Esophagus muscularis mucosa (tissue), 4 donors: ENCODE measurements at regions not wholly inside any gene's neighbourhood (a gene's known extent, or its start where the extent isn't known, plus 50 kb on each side); places are given as distances from the start of the nearest gene placed in this dataset.

Experiments
- DNase-seq: peaks from one replicate; pipeline ENCODE4 v3.0.0-alpha.2; 2017; ENCODE audit errors: extremely low spot score
- H3K27ac ChIP-seq, 4 donors: fragments of 200-600 bp; sonication (generic); replicated peaks in 1 of 4; 1 replicate in 3 of 4; 2 replicates in 1 of 4; pipeline ENCODE4 v1.5.1; 2016 to 2019; ENCODE audit warnings: mild to moderate bottlenecking in 1 of 4
- H3K27me3 ChIP-seq, 4 donors: fragments of 200-600 bp; sonication (generic); one replicate each; pipeline versions ENCODE4 v1.5.1 to v1.6.0; 2016 to 2019
- H3K36me3 ChIP-seq, 4 donors: fragments of 200-600 bp; sonication (generic); one replicate each; pipeline ENCODE4 v1.5.1; 2016 to 2019
- H3K4me1 ChIP-seq, 4 donors: fragments of 200-600 bp; sonication (generic); one replicate each; pipeline ENCODE4 v1.5.1; 2016 to 2019
- H3K4me3 ChIP-seq, 4 donors: fragments of 200-600 bp; sonication (generic); 1 replicate in 2 of 4; 2 replicates in 2 of 4; pipeline ENCODE4 v1.5.1; 2016 to 2019; ENCODE audit warnings: mild to moderate bottlenecking in 4 of 4, moderate library complexity in 1 of 4
- H3K9me3 ChIP-seq, 4 donors: fragments of 200-600 bp; sonication (generic); 1 replicate in 3 of 4; 2 replicates in 1 of 4; pipeline ENCODE4 v1.5.1; 2016 to 2019
- EP300 ChIP-seq: sonication (generic); formaldehyde crosslinking; IDR thresholded peaks from one replicate; pipeline ENCODE4 v1.6.1; 2017; ENCODE audit warnings: antibody characterized with exemption
- POLR2A ChIP-seq: fragments of 450-650 bp; IDR thresholded peaks from one replicate; pipeline ENCODE4 v1.6.1; 2017; ENCODE audit warnings: antibody characterized with exemption, moderate library complexity, mild to moderate bottlenecking, low read depth
- POLR2AphosphoS5 ChIP-seq, 2 donors: sonication (generic); formaldehyde crosslinking; IDR thresholded peaks; one replicate each; pipeline ENCODE4 v1.6.1; 2017; ENCODE audit warnings: antibody characterized with exemption in 2 of 2
- WGBS: methylation state at CpG from one replicate; pipeline ENCODE4 v1.1.5; 2018; 5-methylcytosine and 5-hydroxymethylcytosine counted together
- intact Hi-C: fragments of 100-400 bp; cut with DNase I; formaldehyde crosslinking; loops from one replicate; pipeline ENCODE4 v1.15.1; 2023
- TF ChIP-seq, protein P1 (sequence below), 3 experiments: fragments of 200-600 bp in 2 of 3; fragments of 450-650 bp in 1 of 3; sonication (generic) in 2 of 3; IDR thresholded peaks; one replicate each; pipeline ENCODE4 v1.5.1; 2017 to 2019; ENCODE audit warnings: antibody characterized with exemption in 3 of 3, mild to moderate bottlenecking in 2 of 3, moderate library complexity in 1 of 3

DNA sequence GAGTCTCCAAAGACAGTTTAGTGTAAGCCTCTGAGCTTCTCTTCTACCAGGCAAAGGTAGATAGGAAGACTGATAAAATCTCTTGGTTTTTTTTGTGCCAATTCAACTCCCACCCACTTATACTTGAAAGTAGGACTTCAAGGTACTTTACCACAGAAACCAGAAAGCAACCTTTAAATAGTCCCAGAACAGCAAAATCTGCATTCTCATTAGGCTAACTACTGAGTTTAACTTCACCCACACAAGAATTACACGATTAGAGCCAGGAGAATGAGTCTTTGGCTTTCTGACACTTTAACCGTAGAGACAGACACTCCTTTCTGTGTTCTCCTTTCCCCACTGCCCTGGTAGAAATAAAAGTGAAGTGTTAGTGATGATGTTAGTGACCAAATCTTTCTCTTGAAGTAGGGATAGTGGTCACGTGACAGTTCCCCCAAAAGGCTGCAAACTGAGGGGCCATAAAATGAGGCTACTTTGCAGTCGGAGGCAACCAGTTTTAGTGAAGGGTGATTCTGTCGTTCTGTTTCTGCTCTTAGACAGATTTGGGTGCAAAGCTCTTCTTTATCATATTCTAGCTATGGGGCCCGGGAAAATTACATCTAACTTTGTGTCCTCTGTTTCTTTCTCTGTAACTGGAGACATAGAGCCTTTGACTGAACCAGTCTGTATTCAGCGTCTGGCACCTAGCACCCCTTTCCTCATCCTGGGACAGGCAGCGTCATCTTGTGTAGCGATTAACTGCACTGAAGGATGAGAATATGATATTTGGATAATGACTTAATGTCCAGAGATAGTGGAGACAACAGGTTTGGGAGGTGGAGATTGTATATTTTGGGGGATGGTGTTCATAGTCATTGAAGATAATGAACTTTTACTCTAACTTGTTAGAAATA lies 206.4 kb upstream of the CITED2 start:
- no peak overlapping the region for H3K4me3 ChIP-seq
- intact Hi-C loops = no loop called here
- H3K27me3 ChIP-seq = no peaks in the 10 kb centered on the region
- H3K9me3 ChIP-seq = no peaks in the 10 kb centered on the region
- TF ChIP-seq POLR2AphosphoS5 (IDR thresholded peaks at IDR 0.05) = no peak
- TF ChIP-seq EP300 = no peak
- TF ChIP-seq, protein P1, sequence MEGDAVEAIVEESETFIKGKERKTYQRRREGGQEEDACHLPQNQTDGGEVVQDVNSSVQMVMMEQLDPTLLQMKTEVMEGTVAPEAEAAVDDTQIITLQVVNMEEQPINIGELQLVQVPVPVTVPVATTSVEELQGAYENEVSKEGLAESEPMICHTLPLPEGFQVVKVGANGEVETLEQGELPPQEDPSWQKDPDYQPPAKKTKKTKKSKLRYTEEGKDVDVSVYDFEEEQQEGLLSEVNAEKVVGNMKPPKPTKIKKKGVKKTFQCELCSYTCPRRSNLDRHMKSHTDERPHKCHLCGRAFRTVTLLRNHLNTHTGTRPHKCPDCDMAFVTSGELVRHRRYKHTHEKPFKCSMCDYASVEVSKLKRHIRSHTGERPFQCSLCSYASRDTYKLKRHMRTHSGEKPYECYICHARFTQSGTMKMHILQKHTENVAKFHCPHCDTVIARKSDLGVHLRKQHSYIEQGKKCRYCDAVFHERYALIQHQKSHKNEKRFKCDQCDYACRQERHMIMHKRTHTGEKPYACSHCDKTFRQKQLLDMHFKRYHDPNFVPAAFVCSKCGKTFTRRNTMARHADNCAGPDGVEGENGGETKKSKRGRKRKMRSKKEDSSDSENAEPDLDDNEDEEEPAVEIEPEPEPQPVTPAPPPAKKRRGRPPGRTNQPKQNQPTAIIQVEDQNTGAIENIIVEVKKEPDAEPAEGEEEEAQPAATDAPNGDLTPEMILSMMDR (IDR thresholded peaks at IDR 0.05) = no peak
- no peak for TF ChIP-seq POLR2A
- peaks cover 0 to 16% (median 11%) of the 10 kb centered on the region in 4 donors for H3K4me1 ChIP-seq
- H3K27ac ChIP-seq = no peak overlapping the region
- 91% methylated on average over 9 of the region's 9 CpGs for WGBS
- H3K36me3 ChIP-seq = no peaks in the 10 kb centered on the region
- no peak for DNase-seq

DNA sequence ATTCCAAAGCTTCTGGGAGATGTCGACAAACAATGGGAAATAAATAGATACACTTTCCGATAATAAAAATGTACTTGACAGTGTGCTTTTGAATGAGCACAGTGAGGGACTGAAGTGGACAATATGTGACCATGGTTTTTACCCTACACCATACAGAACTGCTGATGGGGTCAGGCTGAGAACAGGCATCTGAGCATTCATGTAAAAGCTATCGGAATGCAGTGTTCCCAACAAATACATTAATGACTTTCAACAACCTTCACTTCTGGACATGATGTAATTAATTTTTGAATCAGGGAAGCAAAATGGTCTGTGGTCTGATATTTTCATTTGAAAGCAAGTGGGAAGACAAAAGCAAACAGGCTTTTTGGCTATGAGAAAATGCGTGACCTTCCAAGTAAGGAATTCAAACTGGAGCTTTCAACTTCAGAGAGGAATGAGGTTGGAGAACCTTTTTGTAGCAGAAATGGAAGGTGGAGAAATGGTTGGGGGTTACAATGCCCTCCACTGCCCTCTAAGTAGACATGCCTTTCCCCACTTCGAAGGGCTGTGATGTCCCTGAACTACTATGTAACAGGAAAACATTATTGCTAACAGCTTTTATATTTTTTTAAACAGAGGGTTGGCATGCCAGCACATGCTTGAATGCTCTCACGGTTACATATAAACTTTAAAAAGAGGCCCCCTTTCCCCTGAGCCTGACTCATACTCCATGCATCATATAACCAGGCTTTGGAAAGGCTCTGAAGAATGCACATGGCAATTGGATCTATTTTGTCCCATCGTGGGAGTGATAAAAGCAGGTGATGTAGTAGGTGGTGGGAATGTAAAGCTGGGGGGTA lies 203.5 kb upstream of the CITED2 start:
- Histone ChIP-seq H3K9me3 (no peaks in the 10 kb centered on the region), H3K27ac (peak overlapping the region in 3 of 4 donors; percentile 16 to 47 (median 22)), H3K36me3 (no peaks in the 10 kb centered on the region), H3K27me3 (no peaks in the 10 kb centered on the region), H3K4me1 (peaks cover 0 to 16% (median 11%) of the 10 kb centered on the region in 4 donors), H3K4me3 (no peak overlapping the region)
- WGBS = 58% methylated on average over 7 of the region's 7 CpGs
- intact Hi-C loops = no loop called here
- TF ChIP-seq POLR2AphosphoS5 (IDR thresholded peaks at IDR 0.05) (no peak), POLR2A (no peak), EP300 (no peak)
- TF ChIP-seq, protein P1 (IDR thresholded peaks at IDR 0.05) = no peak
- no peak for DNase-seq

DNA sequence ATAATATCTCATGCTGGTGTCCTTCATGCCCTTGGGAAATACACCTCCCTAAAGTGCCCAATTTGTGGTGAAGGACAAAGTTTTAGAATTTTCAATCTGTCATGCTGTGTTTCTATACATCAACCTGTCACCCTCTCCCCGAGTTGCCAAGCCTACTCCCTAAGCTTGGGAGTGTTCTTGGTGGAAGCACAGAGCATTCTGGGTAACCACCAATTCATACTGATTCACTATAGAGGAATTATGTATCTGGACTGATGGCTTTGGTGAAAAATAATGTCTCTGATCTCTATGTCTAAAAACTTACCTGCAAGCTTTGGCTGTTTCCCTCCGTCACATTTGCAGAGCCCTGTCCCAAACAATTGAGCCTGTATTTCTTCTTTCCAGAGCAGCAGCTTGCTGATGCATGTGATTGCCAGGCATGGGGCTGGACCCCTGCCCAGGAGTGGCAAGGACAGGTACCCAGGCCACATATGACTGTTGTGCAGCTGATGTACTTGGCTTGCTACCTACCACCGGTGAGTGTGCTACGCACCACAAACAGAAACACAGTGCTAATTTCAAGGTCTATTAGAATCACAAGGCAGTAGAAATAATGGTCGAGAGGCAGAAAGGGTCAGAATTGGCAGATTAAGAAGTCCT lies 202.8 kb upstream of the CITED2 start:
- no peaks in the 10 kb centered on the region for H3K36me3 ChIP-seq
- WGBS = 95% methylated on average over 5 of the region's 5 CpGs
- no peak overlapping the region for H3K4me3 ChIP-seq
- TF ChIP-seq EP300 (no peak), POLR2AphosphoS5 (IDR thresholded peaks at IDR 0.05) (no peak), POLR2A (no peak)
- TF ChIP-seq, protein P1 (IDR thresholded peaks at IDR 0.05) = no peak
- intact Hi-C loops = no loop called here
- peaks cover 0 to 16% (median 11%) of the 10 kb centered on the region in 4 donors for H3K4me1 ChIP-seq
- no peak for DNase-seq
- H3K9me3 ChIP-seq = no peaks in the 10 kb centered on the region
- no peaks in the 10 kb centered on the region for H3K27me3 ChIP-seq
- H3K27ac ChIP-seq = peak overlapping the region in 1 of 4 donors; percentile 16

DNA sequence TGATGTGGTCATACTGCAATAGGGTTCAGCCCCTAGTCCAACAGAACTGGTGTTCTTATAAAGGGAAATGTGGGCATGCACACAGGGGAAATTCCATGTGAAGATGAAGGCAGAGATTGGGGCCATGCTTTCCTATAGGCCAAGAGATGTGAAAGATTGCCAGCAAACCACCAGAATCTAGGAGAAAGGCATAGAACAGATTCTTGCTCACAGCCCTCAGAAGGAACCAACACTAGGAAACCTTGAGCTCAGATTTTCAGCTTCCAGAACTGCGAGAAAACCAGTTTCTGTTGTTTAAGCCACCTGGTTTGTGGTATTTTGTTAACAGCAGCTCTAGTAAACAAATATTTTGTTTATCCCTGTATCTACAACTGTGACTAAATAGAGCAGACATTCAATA lies 197.6 kb upstream of the CITED2 start:
- TF ChIP-seq POLR2A = no peak
- TF ChIP-seq POLR2AphosphoS5 (IDR thresholded peaks at IDR 0.05) = no peak
- TF ChIP-seq EP300 = no peak
- TF ChIP-seq, protein P1 (IDR thresholded peaks at IDR 0.05) = no peak
- H3K27ac ChIP-seq = no peak overlapping the region
- peaks cover 0 to 7% (median 3%) of the 10 kb centered on the region in 4 donors for H3K4me1 ChIP-seq
- no peaks in the 10 kb centered on the region for H3K36me3 ChIP-seq
- no peaks in the 10 kb centered on the region for H3K27me3 ChIP-seq
- no peaks in the 10 kb centered on the region for H3K9me3 ChIP-seq
- WGBS = 100% methylated on average over 1 of the region's 1 CpG
- no peak overlapping the region for H3K4me3 ChIP-seq
- intact Hi-C loops = no loop called here
- no peak for DNase-seq
